Lower lobe of right lung (tissue), 2 donors: ENCODE measurements at regions not wholly inside any gene's neighbourhood (a gene's known extent, or its start where the extent isn't known, plus 50 kb on each side); places are given as distances from the start of the nearest gene placed in this dataset.
"Not testable (repeated sequence)": the region's sequence is repeated elsewhere in the genome, so short reads cannot be mapped to it uniquely, and the experiment has no call there.

Source experiments
- ATAC-seq, 2 donors: fragments of 200-7000 bp; cut with Tn5 transposase; one replicate each; pipeline ENCODE4 v1.9.1; 2020 to 2022; ENCODE audit warnings: mild to moderate bottlenecking in 2 of 2, moderate library complexity in 2 of 2
- DNase-seq: peaks from one replicate; pipeline ENCODE4 v3.0.0-alpha.2; 2020
- H3K27ac ChIP-seq: fragments of 200-600 bp; one replicate; pipeline ENCODE4 v1.8.0; 2022
- H3K27me3 ChIP-seq: fragments of 200-600 bp; one replicate; pipeline ENCODE4 v1.8.0; 2022; ENCODE audit warnings: low read depth
- H3K36me3 ChIP-seq: fragments of 200-600 bp; one replicate; pipeline ENCODE4 v1.8.0; 2022; ENCODE audit warnings: mild to moderate bottlenecking
- H3K4me1 ChIP-seq: fragments of 200-600 bp; one replicate; pipeline ENCODE4 v1.8.0; 2022
- H3K4me3 ChIP-seq: fragments of 200-600 bp; one replicate; pipeline ENCODE4 v1.8.0; 2022; ENCODE audit warnings: mild to moderate bottlenecking
- H3K9me3 ChIP-seq: fragments of 200-600 bp; one replicate; pipeline ENCODE4 v1.8.0; 2022
- CTCF ChIP-seq: fragments of 200-600 bp; IDR thresholded peaks from one replicate; pipeline ENCODE4 v1.8.0; 2022; ENCODE audit warnings: antibody characterized with exemption, mild to moderate bottlenecking
- intact Hi-C: fragments of 100-400 bp; cut with DNase I; formaldehyde crosslinking; loops from one replicate; pipeline ENCODE4 v1.11.0; 2022
- donor health status: DM: no; HTN: yes; CAD: no; lungs with severe emphysema.

GRCh38 chr6:80434691-80435350, 328.4 kb downstream of the BCKDHB start:
- no peak overlapping the region for H3K27ac ChIP-seq
- TF ChIP-seq CTCF: no peak
- H3K4me1 ChIP-seq: no peaks in the 10 kb centered on the region
- H3K9me3 ChIP-seq: no peaks in the 10 kb centered on the region
- H3K4me3 ChIP-seq: no peak overlapping the region
- H3K36me3 ChIP-seq: no peaks in the 10 kb centered on the region
- DNase-seq: no peak
- no peak for ATAC-seq
- intact Hi-C loops: no loop called here
- H3K27me3 ChIP-seq: no peaks in the 10 kb centered on the region

GRCh38 chr6:80433673-80434025, 327.2 kb downstream of the BCKDHB start:
- ATAC-seq (no peak), DNase-seq (no peak)
- no peak overlapping the region for H3K4me3 ChIP-seq
- no peaks in the 10 kb centered on the region for H3K36me3 ChIP-seq
- H3K4me1 ChIP-seq: no peaks in the 10 kb centered on the region
- no peak for TF ChIP-seq CTCF
- no peaks in the 10 kb centered on the region for H3K27me3 ChIP-seq
- intact Hi-C loops: no loop called here
- H3K9me3 ChIP-seq: peaks cover 6% of the 10 kb centered on the region
- H3K27ac ChIP-seq: no peak overlapping the region

GRCh38 chr6:80433010-80433672, 326.7 kb downstream of the BCKDHB start:
- intact Hi-C loops: no loop called here
- DNase-seq: no peak
- no peak overlapping the region for H3K4me3 ChIP-seq

GRCh38 chr6:80425089-80425823, 318.8 kb downstream of the BCKDHB start:
- TF ChIP-seq CTCF: no peak
- ATAC-seq (no peak), DNase-seq (no peak)
- Histone ChIP-seq H3K27me3 (no peaks in the 10 kb centered on the region), H3K36me3 (no peaks in the 10 kb centered on the region), H3K4me3 (no peak overlapping the region), H3K27ac (no peak overlapping the region), H3K4me1 (no peaks in the 10 kb centered on the region), H3K9me3 (peaks cover 38% of the 10 kb centered on the region)
- intact Hi-C loops: no loop called here

More at GRCh38 chr6:80433010-80433672, 326.7 kb downstream of the BCKDHB start:
- no peak for TF ChIP-seq CTCF
- H3K4me1 ChIP-seq: no peaks in the 10 kb centered on the region
- ATAC-seq: no peak
- no peak overlapping the region for H3K27ac ChIP-seq
- no peaks in the 10 kb centered on the region for H3K27me3 ChIP-seq
- peaks cover 6% of the 10 kb centered on the region for H3K9me3 ChIP-seq
- no peaks in the 10 kb centered on the region for H3K36me3 ChIP-seq

GRCh38 chr6:80411486-80411885, 305.0 kb downstream of the BCKDHB start:
- ATAC-seq (no peak), DNase-seq (no peak)
- TF ChIP-seq CTCF: no peak
- H3K36me3 ChIP-seq: no peaks in the 10 kb centered on the region
- H3K4me1 ChIP-seq: no peaks in the 10 kb centered on the region
- no peak overlapping the region for H3K4me3 ChIP-seq
- H3K9me3 ChIP-seq: peaks cover 6% of the 10 kb centered on the region
- no peaks in the 10 kb centered on the region for H3K27me3 ChIP-seq
- no peak overlapping the region for H3K27ac ChIP-seq
- intact Hi-C loops: no loop called here

GRCh38 chr6:80407976-80408375, 301.5 kb downstream of the BCKDHB start:
- H3K4me1 ChIP-seq, H3K9me3 ChIP-seq, H3K4me3 ChIP-seq, H3K36me3 ChIP-seq, H3K27me3 ChIP-seq, intact Hi-C loops, DNase-seq, H3K27ac ChIP-seq, ATAC-seq: not testable (repeated sequence)
